Stimulated activated naive CD4-positive, alpha-beta T cell (primary cell): ENCODE measurements at regions not wholly inside any gene's neighbourhood (a gene's known extent, or its start where the extent isn't known, plus 50 kb on each side); places are given as distances from the start of the nearest gene placed in this dataset.

ENCODE experiments used
- DNase-seq, 6 experiments: peaks; one replicate each; lab custom pipeline; 2025; lab: John Stamatoyannopoulos, UW

DNA sequence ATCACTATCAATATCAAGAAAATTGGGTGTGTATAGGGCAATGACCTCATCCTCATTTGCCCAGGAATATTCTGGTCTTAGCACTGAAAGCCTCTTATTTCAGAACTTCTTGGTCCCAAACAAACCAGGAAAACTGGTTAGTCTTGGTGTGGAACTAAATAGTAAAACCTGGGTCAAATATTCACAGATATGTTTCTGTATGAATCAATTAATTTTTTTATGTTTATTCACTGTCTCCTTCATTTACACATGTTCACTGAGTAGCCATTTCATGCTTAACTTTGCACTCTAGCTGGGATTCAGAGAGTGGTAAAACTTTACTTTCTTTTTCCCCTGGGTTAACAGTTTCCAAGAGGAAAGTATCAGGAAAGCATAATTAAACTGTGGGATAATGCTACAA is 113.7 kb upstream of the PAPPA start:
- no peak for DNase-seq

DNA sequence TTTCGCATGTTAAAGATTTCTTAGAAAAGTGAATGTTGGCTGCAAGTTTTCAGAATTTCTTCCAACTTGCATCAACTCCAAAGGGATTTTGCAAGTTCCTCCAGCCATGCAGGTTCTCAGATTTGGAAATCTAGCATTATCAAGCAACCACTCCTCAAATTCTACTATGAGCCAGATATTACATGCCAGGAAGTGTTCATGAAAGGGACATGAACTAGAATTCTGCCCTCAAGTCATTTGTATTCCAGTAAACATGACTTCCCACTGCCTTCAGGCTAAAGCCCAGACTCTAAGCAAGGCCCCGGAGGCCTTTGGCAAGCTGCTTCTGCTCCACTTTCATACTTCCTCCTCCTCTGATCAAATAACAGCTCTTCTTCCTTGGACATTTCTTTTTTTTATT is 111.3 kb upstream of the PAPPA start:
- no peak for DNase-seq

- DNase-seq: no peak
Observed at GRCh38 chr9:116045083-116045482, 108.5 kb upstream of the PAPPA start.

DNA sequence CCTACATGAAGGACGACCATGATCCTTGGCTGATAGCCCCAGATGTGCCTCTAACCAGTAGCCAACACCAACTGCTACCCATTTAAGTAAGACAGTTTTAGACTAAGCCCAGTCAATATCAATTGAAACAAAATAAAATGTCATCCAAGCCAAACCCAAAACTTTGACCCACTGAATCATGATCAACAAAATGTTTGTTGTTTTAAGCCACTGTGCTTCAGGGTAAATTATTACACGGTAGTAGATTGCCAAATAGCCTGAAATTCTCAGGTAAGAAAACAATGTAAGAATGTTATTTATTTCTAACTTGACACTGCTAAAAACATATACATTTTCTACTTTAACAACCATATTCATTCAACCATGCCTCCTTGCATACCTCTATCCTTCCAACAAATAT is 105.5 kb upstream of the PAPPA start:
- no peak for DNase-seq

DNA sequence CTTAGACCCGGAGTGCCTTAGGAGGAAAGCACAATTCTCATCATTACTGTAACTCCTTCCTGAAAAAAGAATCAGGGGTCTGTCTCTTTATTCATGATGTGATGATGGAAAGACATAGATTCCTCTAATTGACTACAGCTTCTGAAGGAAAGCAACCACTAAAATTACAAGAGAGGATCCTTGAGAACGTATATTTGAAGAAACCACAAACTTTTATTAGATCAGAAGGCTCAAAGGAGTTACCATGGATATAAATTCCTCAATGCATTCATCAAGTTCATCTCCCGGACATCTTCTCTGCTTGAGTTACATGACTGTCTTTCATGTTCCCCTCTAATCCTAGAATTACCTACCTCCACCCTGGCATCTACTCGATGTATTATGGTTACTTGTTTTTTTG is 104.1 kb upstream of the PAPPA start:
- DNase-seq: no peak

GRCh38 chr9:116051528-116051927 is 102.1 kb upstream of the PAPPA start:
- no peak for DNase-seq

- DNase-seq: no peak
Observed at GRCh38 chr9:116055536-116055935, 98.1 kb upstream of the PAPPA start.

- DNase-seq: no peak
Observed at GRCh38 chr9:116057371-116057770, 96.2 kb upstream of the PAPPA start.

DNA sequence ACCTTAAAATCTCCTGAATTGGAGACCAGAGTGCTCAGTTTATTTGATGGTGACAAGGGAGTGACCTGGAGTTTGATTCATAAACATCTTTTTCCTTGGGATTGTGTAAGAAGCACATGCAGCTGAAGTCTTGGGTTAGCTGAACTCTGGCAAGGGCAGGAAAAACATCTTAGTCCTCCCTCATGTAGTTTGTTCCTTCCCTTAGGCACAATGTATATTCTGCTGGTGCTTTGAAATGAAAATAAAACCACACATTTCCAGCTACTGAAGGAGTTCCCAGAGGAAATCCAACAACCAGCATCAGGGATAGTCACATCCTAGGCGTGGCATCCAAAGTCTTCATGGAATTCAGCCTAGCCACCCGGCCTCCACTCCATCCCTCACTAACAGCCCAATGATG is 95.2 kb upstream of the PAPPA start:
- no peak for DNase-seq

GRCh38 chr9:116059466-116059865 is 94.1 kb upstream of the PAPPA start:
- no peak for DNase-seq

DNA sequence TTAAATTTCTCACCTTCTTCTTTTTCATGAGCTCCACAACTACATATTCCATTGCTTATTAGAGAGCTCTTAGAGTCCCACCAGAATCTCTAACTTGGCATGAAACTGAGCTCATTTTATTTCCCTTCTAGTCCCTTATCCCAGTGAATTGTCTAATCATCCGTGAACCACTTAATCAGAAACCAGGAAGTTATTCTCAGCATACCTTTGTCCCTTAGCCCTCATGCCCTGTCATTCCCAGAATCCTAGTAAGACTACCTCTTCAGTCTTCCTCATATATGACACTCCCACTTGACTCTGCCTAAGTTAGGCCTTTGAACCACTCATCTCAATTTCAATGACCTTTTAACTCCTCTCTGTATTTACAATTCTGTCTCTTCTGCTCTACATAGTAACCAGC is 93.0 kb upstream of the PAPPA start:
- no peak for DNase-seq

- DNase-seq: no peak
Observed at GRCh38 chr9:116061546-116062205, 91.9 kb upstream of the PAPPA start.

DNA sequence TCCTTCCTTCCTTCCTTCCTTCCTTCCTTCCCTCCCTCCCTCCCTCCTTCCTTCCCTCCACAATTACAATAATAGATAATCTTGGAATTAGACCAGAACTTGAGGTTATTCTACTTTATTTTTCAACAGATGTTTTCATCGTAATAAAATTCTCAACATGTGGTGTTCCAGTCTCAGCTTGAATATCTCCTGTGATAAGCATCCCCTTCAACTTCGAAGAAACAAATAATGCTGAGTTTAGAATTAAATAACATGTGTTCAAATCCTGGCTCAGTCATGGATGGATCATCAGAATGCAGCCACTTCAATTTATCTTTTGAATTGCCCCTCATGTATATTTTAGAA is 91.4 kb upstream of the PAPPA start:
- no peak for DNase-seq

DNA sequence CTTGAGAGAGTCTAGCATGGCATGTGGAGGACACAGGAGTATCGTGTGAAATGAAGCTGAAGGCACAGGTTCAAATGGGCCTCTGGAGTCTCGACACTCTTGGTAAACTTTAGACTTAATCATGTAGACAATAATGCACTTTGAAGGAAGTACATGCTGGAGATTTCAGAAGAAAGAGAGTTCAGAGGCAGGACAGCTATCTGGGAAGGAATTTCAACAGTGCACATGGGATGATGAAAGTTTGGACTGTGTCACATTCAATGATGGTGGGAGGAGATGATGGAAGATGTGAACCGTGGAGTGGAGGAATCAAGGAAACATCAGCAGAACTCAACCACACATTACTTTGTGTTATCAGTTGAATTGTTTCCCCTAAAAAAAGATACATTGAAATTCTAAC is 88.6 kb upstream of the PAPPA start:
- DNase-seq: no peak

- DNase-seq: no peak
Observed at GRCh38 chr9:116066221-116066620, 87.4 kb upstream of the PAPPA start.

DNA sequence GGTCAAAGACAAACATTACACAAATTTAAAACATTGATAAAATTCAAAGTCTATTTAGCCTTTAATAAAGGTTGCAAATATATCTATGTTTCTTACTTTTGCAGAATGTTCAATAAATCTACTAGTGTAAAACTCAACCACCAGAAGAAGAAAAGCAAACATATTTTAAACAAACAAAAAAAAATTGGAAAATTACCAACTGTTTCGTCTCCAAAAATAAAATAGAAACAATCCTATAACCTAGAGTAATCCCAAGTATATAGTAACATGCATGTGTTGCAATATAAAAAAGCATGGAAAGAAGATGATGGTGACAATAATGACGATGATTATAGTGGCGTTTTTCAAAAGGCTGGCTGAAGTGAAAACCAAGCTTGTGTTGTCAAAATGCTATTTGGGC is 86.0 kb upstream of the PAPPA start:
- DNase-seq: no peak

GRCh38 chr9:116070256-116070914 is 83.2 kb upstream of the PAPPA start:
- DNase-seq: no peak

- DNase-seq: no peak
Observed at GRCh38 chr9:116072046-116072445, 81.5 kb upstream of the PAPPA start.

DNA sequence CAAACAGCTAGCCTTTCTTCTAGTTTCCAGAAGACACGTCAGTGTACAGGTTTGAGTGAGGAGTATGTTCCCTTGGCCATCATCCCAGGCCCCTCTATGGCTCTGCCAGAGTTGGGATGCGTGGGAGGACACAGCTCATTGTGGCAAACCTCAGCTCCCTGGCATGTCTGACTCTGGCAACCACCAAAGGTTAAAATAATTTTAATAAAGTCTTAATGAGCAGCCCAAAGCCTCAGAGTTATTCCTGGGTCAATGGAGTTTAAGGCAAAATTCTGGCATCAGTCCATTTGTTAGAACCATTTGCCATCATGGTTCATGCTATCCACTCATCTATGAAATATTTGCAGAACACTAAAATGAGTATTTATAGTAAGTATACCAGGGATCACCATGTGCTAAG is 79.8 kb upstream of the PAPPA start:
- no peak for DNase-seq

GRCh38 chr9:116074658-116075057 is 78.9 kb upstream of the PAPPA start:
- no peak for DNase-seq

- no peak for DNase-seq
Observed at GRCh38 chr9:116075191-116075590, 78.4 kb upstream of the PAPPA start.

DNA sequence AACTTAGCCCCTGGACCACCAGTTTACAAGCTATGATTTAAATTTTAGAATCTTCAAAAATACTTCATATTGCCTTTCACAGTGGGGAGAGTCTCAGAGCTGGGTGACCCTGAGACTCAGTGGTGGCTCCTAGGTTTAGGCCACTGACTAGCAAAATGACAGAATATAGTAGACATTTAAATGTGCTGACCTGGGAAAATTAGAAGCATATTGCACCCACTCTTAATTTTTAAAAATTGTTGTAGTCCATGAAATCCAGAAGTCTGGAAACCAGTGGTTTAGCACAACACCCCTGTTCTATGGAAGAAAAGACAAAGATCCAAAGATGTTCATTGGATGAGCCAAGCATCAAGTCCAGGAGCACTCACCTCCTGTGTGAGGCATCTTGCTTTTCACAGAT is 75.0 kb upstream of the PAPPA start:
- DNase-seq: no peak

DNA sequence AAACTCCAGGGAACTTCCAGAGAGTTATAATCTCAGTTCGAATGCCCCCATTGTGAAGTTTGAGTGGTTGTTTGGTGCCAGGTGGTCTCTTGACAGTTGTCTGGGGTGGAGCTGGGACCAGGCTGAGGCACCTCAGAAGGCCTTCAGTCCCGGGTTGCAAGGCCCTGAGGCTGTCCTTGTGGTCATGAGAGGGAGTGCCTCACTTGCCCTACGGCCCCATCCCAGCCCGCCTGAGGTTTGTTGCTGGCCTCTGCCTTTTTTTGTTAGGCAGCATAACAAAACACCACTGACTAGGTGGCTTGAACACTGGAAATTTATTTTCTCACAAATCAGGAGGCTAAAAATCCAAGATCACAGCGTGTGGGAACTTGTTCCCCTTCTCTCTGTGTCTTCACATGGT is 73.0 kb upstream of the PAPPA start:
- no peak for DNase-seq

GRCh38 chr9:116081435-116082115 is 72.0 kb upstream of the PAPPA start:
- DNase-seq: no peak
